HEK293 (cell line): ENCODE measurements at regions not wholly inside any gene's neighbourhood (a gene's known extent, or its start where the extent isn't known, plus 50 kb on each side); places are given as distances from the start of the nearest gene placed in this dataset.

ENCODE experiments used
- CTCF ChIA-PET: fragments of 350-600 bp; formaldehyde crosslinking; extraction: SDS; loops from one replicate; lab custom pipeline; 2021; ENCODE audit warnings: antibody characterized with exemption; lab: Yijun Ruan, JAX
- POLR2A ChIA-PET: fragments of 300-600 bp; formaldehyde crosslinking; extraction: SDS; loops from one replicate; lab custom pipeline; 2020; ENCODE audit warnings: antibody characterized with exemption, inconsistent platforms; lab: Yijun Ruan, JAX
- H3K27ac ChIP-seq: fragments of 200-500 bp; sonication (Bioruptor generic); 2 replicates; pipeline ENCODE4 v1.5.1; 2014; ENCODE audit warnings: low read depth, low read length, control low read depth, inconsistent platforms; ENCODE audit errors: extremely low read depth
- H3K36me3 ChIP-seq, 2 experiments: fragments of 200-500 bp in 1 of 2; sonication (Bioruptor generic) in 1 of 2; 1 replicate in 1 of 2; 2 replicates in 1 of 2; pipeline ENCODE4 v1.5.1; 2014 to 2017; ENCODE audit warnings: inconsistent platforms in 2 of 2, low read length in 2 of 2; ENCODE audit not compliant: control insufficient read depth in 2 of 2, insufficient read depth in 1 of 2
- H3K4me1 ChIP-seq: fragments of 200-500 bp; sonication (Bioruptor generic); 2 replicates; pipeline ENCODE4 v1.5.1; 2014; ENCODE audit warnings: mild to moderate bottlenecking, low read length, inconsistent platforms; ENCODE audit not compliant: control insufficient read depth, insufficient read depth
- H3K4me3 ChIP-seq: 2 replicates; pipeline ENCODE4 v1.5.1; 2011; ENCODE audit warnings: low read depth, mild to moderate bottlenecking, control low read depth, low read length, moderate library complexity
- H3K9me3 ChIP-seq: fragments of 200-500 bp; sonication (Bioruptor generic); 2 replicates; pipeline ENCODE4 v1.5.1; 2014; ENCODE audit warnings: low read depth, low read length, inconsistent platforms; ENCODE audit not compliant: control insufficient read depth, insufficient read depth
- CTCF ChIP-seq: fragments of 450-650 bp; formaldehyde crosslinking; IDR thresholded peaks from 2 replicates; pipeline ENCODE4 v1.5.1; 2016; ENCODE audit warnings: missing biosample characterization, missing genetic modification characterization
- KLF9 ChIP-seq: fragments of 450-650 bp; formaldehyde crosslinking; IDR thresholded peaks from 2 replicates; pipeline ENCODE4 v1.5.1; 2016; ENCODE audit warnings: missing biosample characterization, missing genetic modification characterization, low read depth
- RBAK ChIP-seq: fragments of 450-650 bp; formaldehyde crosslinking; IDR thresholded peaks from 2 replicates; pipeline ENCODE4 v1.5.1; 2016; ENCODE audit warnings: missing biosample characterization, missing genetic modification characterization
- SP2 ChIP-seq: fragments of 450-650 bp; formaldehyde crosslinking; IDR thresholded peaks from 2 replicates; pipeline ENCODE4 v1.5.1; 2016; ENCODE audit warnings: missing biosample characterization, missing genetic modification characterization
- SP7 ChIP-seq: fragments of 450-650 bp; formaldehyde crosslinking; IDR thresholded peaks from 2 replicates; pipeline ENCODE4 v1.5.1; 2016; ENCODE audit warnings: missing biosample characterization, missing genetic modification characterization
- WT1 ChIP-seq: fragments of 450-650 bp; formaldehyde crosslinking; IDR thresholded peaks from 2 replicates; pipeline ENCODE4 v1.5.1; 2016; ENCODE audit warnings: missing biosample characterization, missing genetic modification characterization
- ZBTB49 ChIP-seq: fragments of 450-650 bp; formaldehyde crosslinking; IDR thresholded peaks from 2 replicates; pipeline ENCODE4 v1.5.1; 2016; ENCODE audit warnings: missing biosample characterization, missing genetic modification characterization, low read depth
- ZBTB7A ChIP-seq: fragments of 450-650 bp; formaldehyde crosslinking; IDR thresholded peaks from 2 replicates; pipeline ENCODE4 v1.5.1; 2016; ENCODE audit warnings: low read depth, missing biosample characterization, missing genetic modification characterization
- ZNF132 ChIP-seq: fragments of 450-650 bp; formaldehyde crosslinking; IDR thresholded peaks from 2 replicates; pipeline ENCODE4 v1.5.1; 2017; ENCODE audit warnings: missing biosample characterization, missing genetic modification characterization, borderline replicate concordance
- ZNF133 ChIP-seq: fragments of 450-650 bp; formaldehyde crosslinking; IDR thresholded peaks from 2 replicates; pipeline ENCODE4 v1.5.1; 2016; ENCODE audit warnings: missing biosample characterization, missing genetic modification characterization
- ZNF138 ChIP-seq: fragments of 450-650 bp; formaldehyde crosslinking; IDR thresholded peaks from 2 replicates; pipeline ENCODE4 v1.5.1; 2016; ENCODE audit warnings: missing biosample characterization, missing genetic modification characterization, borderline replicate concordance
- ZNF155 ChIP-seq: fragments of 450-650 bp; formaldehyde crosslinking; IDR thresholded peaks from 2 replicates; pipeline ENCODE4 v1.5.1; 2016; ENCODE audit warnings: missing biosample characterization, missing genetic modification characterization
- ZNF341 ChIP-seq: fragments of 450-650 bp; formaldehyde crosslinking; IDR thresholded peaks from 2 replicates; pipeline ENCODE4; 2016; ENCODE audit warnings: low read depth, missing biosample characterization, missing genetic modification characterization
- ZNF398 ChIP-seq: fragments of 450-650 bp; formaldehyde crosslinking; IDR thresholded peaks from 2 replicates; pipeline ENCODE4 v1.5.1; 2017; ENCODE audit warnings: missing biosample characterization, missing genetic modification characterization
- ZNF423 ChIP-seq: fragments of 450-650 bp; formaldehyde crosslinking; IDR thresholded peaks from 2 replicates; pipeline ENCODE4 v1.5.1; 2016; ENCODE audit warnings: missing biosample characterization, missing genetic modification characterization
- ZNF513 ChIP-seq: fragments of 450-650 bp; IDR thresholded peaks from 2 replicates; pipeline ENCODE4 v1.5.1; 2018; ENCODE audit warnings: missing biosample characterization, missing genetic modification characterization
- ZNF596 ChIP-seq: fragments of 450-650 bp; IDR thresholded peaks from 2 replicates; pipeline ENCODE4 v1.5.0; 2018; ENCODE audit warnings: missing biosample characterization, mild to moderate bottlenecking, missing genetic modification characterization, moderate library complexity
- ZNF664 ChIP-seq: fragments of 450-650 bp; formaldehyde crosslinking; IDR thresholded peaks from 2 replicates; pipeline ENCODE4 v1.5.1; 2016; ENCODE audit warnings: missing biosample characterization, missing genetic modification characterization
- ZNF707 ChIP-seq: fragments of 450-650 bp; formaldehyde crosslinking; IDR thresholded peaks from 2 replicates; pipeline ENCODE4 v1.5.1; 2016; ENCODE audit warnings: missing biosample characterization, missing genetic modification characterization
- ZNF768 ChIP-seq: fragments of 450-650 bp; formaldehyde crosslinking; IDR thresholded peaks from 2 replicates; pipeline ENCODE4 v1.5.1; 2018; ENCODE audit warnings: missing biosample characterization, mild to moderate bottlenecking, missing genetic modification characterization
- ZSCAN16 ChIP-seq: fragments of 450-650 bp; formaldehyde crosslinking; IDR thresholded peaks from 2 replicates; pipeline ENCODE4 v1.5.1; 2016; ENCODE audit warnings: missing biosample characterization, missing genetic modification characterization
- ZSCAN23 ChIP-seq: fragments of 450-650 bp; formaldehyde crosslinking; IDR thresholded peaks from 2 replicates; pipeline ENCODE4 v1.5.1; 2016; ENCODE audit warnings: missing biosample characterization, missing genetic modification characterization
- ZSCAN4 ChIP-seq: fragments of 450-650 bp; formaldehyde crosslinking; IDR thresholded peaks from 2 replicates; pipeline ENCODE4 v1.5.1; 2017; ENCODE audit warnings: missing biosample characterization, missing genetic modification characterization
- ZSCAN5A ChIP-seq: fragments of 450-650 bp; formaldehyde crosslinking; IDR thresholded peaks from 2 replicates; pipeline ENCODE4 v1.5.1; 2016; ENCODE audit warnings: missing biosample characterization, missing genetic modification characterization

GRCh38 chr1:168835176-168835575, 106.2 kb upstream of the DPT start (continued):
- TF ChIP-seq KLF9 (tag by site-specific recombination), result no peak

- H3K9me3 ChIP-seq, result no peaks in the 10 kb centered on the region
- TF ChIP-seq ZNF768 (tag by site-specific recombination) (no peak), ZNF132 (tag by site-specific recombination) (no peak), RBAK (no peak), ZNF341 (tag by site-specific recombination) (no peak), WT1 (tag by site-specific recombination) (no peak), ZSCAN4 (no peak), ZNF707 (tag by site-specific recombination) (no peak), SP2 (no peak), ZNF398 (tag by site-specific recombination) (no peak), ZNF664 (tag by site-specific recombination) (no peak), ZNF155 (tag by site-specific recombination) (no peak), CTCF (no peak), ZNF596 (no peak), ZSCAN16 (tag by site-specific recombination) (no peak), ZNF423 (no peak)
- no peaks in the 10 kb centered on the region for H3K36me3 ChIP-seq
- H3K27ac ChIP-seq, result no peak overlapping the region
- H3K4me1 ChIP-seq, result no peaks in the 10 kb centered on the region
- H3K4me3 ChIP-seq, result no peak overlapping the region
- POLR2A ChIA-PET, result no interaction called here
- CTCF ChIA-PET, result no interaction called here
Measured at GRCh38 chr1:168835791-168836190, 106.8 kb upstream of the DPT start.

GRCh38 chr1:168836469-168836868, 107.5 kb upstream of the DPT start:
- Histone ChIP-seq H3K9me3 (no peaks in the 10 kb centered on the region), H3K27ac (no peak overlapping the region), H3K36me3 (no peaks in the 10 kb centered on the region), H3K4me1 (no peaks in the 10 kb centered on the region), H3K4me3 (no peak overlapping the region)
- ChIA-PET POLR2A (no interaction called here), CTCF (no interaction called here)
- no peak for TF ChIP-seq ZNF133 (tag by site-specific recombination)
- TF ChIP-seq SP7 (tag by site-specific recombination), result no peak
- TF ChIP-seq ZBTB7A (tag by site-specific recombination), result no peak
- TF ChIP-seq ZBTB49 (tag by site-specific recombination), result no peak
- TF ChIP-seq ZSCAN5A, result no peak
- TF ChIP-seq ZSCAN23, result no peak
- no peak for TF ChIP-seq ZNF138 (tag by site-specific recombination)
- no peak for TF ChIP-seq ZNF513 (tag by site-specific recombination)
